ENCODE measurements at regions not wholly inside any gene's neighbourhood (a gene's known extent, or its start where the extent isn't known, plus 50 kb on each side); places are given as distances from the start of the nearest gene placed in this dataset.

DNA sequence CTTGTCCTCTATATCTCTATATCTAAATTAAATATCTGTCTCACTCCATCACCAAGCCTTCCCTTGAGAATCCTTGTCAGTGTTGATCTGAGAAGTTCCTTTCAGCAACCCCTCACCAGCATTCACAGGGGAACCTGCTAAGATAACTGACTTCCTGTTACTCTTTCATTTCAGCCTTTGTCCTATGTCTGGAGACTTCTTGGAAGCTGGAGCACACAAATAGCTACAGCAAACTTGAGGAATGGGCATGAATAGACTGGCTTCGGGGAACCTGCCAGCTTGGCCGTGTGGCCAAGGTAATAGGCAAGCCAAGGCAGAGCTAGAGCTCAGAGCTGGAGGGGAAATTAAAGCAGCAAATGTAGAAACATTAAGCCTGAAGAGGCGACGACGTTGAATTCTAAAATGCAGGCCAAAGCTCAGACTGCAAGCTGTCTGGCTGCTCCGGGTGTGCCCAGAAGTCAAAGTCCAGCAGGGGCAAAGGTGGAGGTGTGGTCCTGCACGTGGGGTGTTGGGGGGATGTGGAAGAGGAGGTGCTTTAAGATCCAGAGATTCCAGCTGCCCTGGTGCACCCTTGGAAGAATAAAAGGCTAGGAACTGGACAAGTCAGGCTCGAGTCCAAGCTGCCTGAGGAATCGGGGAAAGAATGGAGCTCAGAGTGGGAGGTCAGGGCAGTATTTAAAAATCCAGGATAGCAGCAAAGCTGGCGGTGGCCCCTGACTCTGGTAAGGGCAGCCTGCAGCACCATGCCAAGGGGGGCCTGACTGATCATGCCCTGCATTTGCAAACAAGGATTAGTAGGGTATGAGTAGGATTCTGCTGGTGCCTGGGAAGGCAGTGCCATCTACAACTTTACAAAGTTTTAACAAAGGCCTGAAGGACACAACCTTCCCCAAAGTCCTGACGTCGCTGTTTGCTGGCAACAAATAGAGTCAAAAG lies 185.0 kb upstream of the SGK1 start:
- DNase-seq (ENCODE audit: low read depth, low spot score), result no peak

DNA sequence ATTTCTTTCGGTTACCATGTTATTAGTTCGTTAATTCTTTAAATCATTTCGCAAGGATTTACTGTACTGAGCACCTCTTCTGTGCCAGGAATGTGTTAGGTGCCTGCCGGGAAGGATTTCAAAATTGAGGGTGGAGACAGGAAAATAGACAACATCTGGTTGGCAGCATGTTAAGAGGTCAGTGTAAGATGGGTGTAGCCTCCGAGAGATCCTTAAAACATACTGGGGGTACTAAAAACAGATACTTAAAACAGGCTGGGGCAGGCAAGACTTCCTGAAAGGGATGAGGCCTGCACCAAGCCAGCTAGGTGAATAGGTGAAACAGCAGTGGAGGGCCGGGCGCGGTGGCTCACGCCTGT lies 178.0 kb upstream of the SGK1 start:
- no peak for DNase-seq (ENCODE audit: low read depth, low spot score)

DNA sequence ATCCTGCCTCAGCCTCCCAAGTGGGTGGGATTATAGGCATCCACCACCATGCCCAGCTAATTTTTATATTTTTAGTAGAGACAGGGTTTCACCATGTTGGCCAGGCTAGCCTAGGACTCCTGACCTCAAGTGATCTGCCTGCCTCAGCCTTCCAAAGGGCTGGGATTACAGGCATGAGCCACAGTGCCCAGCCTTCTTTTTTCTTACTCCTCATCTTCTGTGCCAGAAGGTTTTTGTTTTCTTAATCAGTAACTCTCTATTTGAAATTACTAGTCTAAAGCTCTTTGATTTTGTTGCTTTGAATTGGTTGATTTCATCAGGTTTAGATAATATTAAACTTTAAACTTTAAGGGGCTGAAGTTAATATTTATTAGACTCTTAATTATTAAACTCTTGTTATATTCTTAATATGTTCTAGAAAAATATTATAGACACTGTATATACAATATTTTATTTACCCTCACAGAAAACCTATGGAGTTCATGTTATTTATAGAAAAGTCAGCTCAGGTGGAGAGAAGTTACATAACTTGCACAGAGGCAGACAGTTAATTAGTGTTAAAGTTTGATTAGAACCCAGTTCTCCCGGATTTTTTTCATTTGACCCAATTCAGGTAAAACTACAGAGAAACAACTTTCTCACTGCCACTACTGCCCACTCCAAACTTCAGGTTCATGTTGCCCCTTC lies 177.4 kb upstream of the SGK1 start:
- DNase-seq (ENCODE audit: low read depth, low spot score), result no peak

DNA sequence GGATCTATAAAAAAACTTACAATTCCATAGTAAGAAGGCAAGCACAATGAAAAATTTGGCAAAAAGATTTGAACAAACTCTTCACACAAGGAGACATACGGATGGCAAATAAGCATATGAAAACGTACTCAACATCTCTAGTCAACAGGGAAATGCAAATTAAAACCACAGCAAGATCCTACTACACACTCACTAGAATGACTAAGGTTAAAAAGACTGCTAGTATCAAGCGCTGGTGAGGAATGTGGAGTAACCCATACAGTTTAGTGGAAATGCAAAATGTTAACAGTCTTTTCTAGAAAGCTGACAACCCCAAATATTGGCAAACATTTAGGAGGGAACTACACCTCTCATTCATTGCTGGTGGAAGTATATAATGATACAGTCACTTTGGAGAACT lies 175.9 kb upstream of the SGK1 start:
- no peak for DNase-seq (ENCODE audit: low read depth, low spot score)

DNA sequence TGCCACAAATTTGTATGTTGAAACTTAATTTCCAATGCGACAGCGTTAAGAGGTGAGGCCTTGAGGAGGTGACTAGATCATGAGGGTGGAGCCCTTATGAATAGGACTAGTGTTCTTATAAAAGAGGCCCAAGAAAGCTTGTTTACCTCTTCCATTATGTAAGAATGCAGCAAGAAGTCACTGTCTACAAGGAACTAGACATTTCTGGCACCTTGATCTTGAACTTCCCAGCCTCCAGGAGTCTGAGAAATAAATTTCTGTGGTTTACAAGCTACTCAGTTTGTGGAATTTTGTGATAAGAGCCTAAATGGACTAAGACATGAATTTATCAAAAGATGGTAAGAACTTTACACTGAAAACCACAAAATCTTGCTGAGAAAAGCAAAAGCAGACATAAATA lies 173.6 kb upstream of the SGK1 start:
- no peak for DNase-seq (ENCODE audit: low read depth, low spot score)

DNA sequence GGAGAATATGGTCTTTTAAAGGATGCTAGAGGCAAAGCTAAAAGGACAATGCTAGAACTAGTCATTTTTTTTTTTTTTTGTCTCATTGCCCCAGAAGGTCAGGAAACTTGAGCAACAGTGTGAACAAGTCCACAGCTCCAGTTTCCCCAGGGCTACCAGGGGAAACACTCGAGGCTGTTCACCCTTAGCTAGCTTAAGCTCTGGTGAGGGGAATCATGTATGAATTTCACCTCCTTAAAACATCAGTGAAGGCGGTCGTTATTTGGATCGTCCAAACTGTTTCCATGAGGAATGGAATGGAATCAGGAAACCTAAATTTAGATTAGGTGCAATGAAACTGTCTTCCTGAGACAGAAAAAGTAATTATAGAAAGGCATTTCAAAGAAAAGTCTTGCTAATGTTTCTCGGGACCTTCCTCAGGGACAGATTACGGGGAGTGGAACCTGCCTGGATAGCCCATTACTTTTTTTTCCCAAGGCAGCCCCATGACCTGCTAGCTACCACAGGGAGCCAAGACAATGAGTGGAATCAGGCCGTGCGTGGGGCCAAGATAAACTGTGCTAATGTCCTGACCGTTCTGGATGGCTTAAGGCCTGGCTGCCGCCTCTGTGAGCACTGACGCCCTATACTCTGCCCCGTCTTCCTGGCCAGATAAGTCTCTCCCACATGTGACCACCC lies 164.8 kb upstream of the SGK1 start:
- DNase-seq (ENCODE audit: low read depth, low spot score), result no peak

- DNase-seq (ENCODE audit: low read depth, low spot score), result no peak
Observed at GRCh38 chr6:134481966-134482365, 164.1 kb upstream of the SGK1 start.

DNA sequence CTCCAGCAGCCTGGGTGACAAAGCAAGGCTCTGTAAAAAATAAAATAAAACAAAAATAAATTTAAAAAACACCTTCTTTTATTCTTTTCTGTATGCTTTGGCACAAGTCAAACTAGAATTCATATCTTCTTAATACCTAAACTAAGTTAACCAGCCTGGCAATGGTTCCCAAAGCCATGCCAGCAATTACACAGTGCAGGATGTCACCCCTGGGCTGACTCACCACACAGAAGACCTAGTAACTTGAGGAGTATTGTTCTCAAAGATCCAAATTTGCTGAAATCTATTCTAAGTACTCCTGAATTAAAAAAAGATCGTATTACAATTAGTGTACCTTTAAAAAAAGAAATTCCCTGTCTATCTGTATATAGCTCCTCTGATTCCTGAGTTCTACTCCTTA lies 162.7 kb upstream of the SGK1 start:
- no peak for DNase-seq (ENCODE audit: low read depth, low spot score)

DNA sequence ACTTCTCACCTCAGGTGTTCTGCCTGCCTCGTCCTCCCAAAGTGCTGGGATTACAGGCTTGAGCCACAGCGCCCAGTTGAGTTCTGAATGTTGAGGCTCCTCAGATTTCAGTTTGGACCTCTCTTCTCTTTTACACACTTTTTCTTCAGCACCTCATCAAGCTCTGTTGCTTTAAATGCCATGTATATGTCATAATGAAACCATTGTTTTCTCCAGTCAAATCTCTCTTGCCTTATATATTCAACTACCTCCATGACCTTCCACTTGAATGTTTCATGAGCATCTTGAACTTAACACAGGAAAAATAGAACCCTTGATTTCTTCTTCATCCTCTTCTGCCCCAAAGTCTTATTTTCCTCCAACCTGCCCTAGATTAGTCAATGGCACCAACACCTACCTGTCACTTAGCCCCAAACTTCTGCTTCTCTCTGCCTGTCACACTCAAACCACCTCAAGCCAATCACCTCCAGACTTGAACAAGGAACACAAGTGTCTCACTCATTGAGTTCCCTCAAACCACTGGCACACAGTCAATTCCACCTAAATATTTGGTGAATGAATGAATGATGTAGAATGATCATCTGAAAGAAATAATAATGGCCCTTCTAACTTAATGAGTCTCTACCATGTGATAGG lies 161.0 kb upstream of the SGK1 start:
- no peak for DNase-seq (ENCODE audit: low read depth, low spot score)

GRCh38 chr6:134477991-134478635 lies 160.2 kb upstream of the SGK1 start:
- no peak for DNase-seq (ENCODE audit: low read depth, low spot score)

- DNase-seq (ENCODE audit: low read depth, low spot score), result no peak
Observed at GRCh38 chr6:134474955-134475354, 157.0 kb upstream of the SGK1 start.

- no peak for DNase-seq (ENCODE audit: low read depth, low spot score)
Observed at GRCh38 chr6:134472661-134473060, 154.7 kb upstream of the SGK1 start.

GRCh38 chr6:134472046-134472445 lies 154.1 kb upstream of the SGK1 start:
- DNase-seq (ENCODE audit: low read depth, low spot score), result no peak

GRCh38 chr6:134470457-134470975 lies 152.6 kb upstream of the SGK1 start:
- no peak for DNase-seq (ENCODE audit: low read depth, low spot score)

DNA sequence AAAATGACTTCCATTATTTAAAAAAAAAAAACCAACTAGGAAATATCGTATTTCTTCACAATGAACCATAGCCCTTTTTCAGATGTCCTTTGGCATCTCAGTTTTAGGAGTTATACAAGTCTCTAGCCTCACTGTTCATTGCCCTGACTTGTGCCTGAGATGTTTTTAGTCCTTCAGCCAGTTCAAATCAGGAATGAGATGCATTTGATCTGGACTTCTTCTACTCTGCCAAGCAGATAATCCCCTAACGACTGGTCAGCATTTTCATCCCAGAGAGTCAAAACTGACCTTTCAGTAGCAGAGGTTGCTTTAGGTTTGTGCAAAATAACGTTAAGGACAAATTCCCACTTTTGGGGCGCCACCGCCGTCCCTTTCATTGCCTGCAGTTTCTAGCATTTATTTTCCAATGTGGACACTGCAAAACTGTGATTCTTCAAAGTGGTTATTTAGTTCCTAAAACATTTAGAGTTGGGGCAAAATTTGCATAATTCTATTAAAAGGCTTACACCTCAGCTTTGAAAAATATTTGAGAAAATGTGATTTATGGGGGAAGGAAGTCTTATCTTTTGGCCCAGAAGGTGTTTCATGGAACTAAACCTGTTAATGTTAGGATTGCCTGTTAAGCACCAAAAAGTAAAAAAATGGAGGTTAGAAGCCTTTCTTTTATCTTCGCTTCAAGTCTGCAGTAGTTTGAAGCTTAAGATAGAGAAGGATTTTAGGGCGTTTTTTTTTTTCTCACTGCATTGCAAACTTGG lies 152.0 kb upstream of the SGK1 start:
- no peak for DNase-seq (ENCODE audit: low read depth, low spot score)

GRCh38 chr6:134468633-134469032 lies 150.7 kb upstream of the SGK1 start:
- no peak for DNase-seq (ENCODE audit: low read depth, low spot score)

- DNase-seq (ENCODE audit: low read depth, low spot score), result no peak
Observed at GRCh38 chr6:134467620-134468019, 149.7 kb upstream of the SGK1 start.

DNA sequence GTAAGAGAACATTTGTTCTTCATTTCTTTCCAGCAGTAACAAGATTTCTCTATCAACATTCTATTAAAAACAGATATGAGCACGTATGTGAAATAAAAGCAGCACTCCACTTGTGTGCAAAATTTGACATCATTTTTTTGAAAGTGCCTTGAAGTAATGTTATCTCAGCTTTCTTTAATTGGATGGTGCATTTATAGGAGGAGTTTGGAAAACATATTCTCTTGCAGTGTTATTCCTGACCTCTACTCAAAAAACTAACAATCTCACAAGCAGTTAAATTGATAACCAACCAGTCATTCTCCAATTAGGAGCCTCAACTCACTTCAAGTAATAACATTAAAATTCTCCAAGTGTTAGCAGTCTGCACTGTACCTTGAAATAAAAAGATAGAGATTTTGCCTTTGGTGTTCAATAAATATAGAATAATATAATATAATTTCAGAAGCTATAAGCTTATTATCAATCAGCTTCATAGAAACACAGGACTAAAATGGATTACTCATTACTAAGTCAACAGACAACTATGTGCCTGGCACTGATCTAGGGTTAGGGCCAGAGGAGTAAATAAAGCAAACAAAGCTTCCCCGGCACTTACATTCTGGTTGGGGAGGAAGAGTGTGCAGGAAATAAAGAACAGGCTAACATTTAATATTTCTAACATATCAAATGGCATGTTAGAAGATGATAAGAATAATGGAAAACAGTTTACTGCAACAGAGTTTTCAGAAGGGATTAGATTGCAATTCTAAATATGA lies 149.0 kb upstream of the SGK1 start:
- no peak for DNase-seq (ENCODE audit: low read depth, low spot score)

- no peak for DNase-seq (ENCODE audit: low read depth, low spot score)
Observed at GRCh38 chr6:134464690-134465411, 146.9 kb upstream of the SGK1 start.
